ENCODE measurements at regions not wholly inside any gene's neighbourhood (a gene's known extent, or its start where the extent isn't known, plus 50 kb on each side); places are given as distances from the start of the nearest gene placed in this dataset.

- Mint-ChIP-seq H3K27ac (no peak overlapping the region), H3K36me3 (ENCODE audit: insufficient read depth in 2 of 2) (no peaks in the 10 kb centered on the region), H3K9me3 (no peaks in the 10 kb centered on the region), H3K4me3 (no peak overlapping the region), H3K27me3 (ENCODE audit: low read depth) (no peaks in the 10 kb centered on the region), H3K4me1 (ENCODE audit: low read depth) (no peaks in the 10 kb centered on the region)
- ATAC-seq (replicated peaks in 1 of 2) (no peak), DNase-seq (no peak)
Measured at GRCh38 chr14:58871573-58871972, 233.8 kb downstream of the DACT1 start.

- DNase-seq = no peak
- no peaks in the 10 kb centered on the region for H3K9me3 Mint-ChIP-seq
- no peak for ATAC-seq (replicated peaks in 1 of 2)
- no peak overlapping the region for H3K27ac Mint-ChIP-seq
- no peak overlapping the region for H3K4me3 Mint-ChIP-seq
- H3K4me1 Mint-ChIP-seq (ENCODE audit: low read depth) = no peaks in the 10 kb centered on the region
- no peaks in the 10 kb centered on the region for H3K36me3 Mint-ChIP-seq (ENCODE audit: insufficient read depth in 2 of 2)
- H3K27me3 Mint-ChIP-seq (ENCODE audit: low read depth) = no peaks in the 10 kb centered on the region
Measured at GRCh38 chr14:58872061-58872460, 234.3 kb downstream of the DACT1 start.

- Mint-ChIP-seq H3K4me3 (no peak overlapping the region), H3K36me3 (ENCODE audit: insufficient read depth in 2 of 2) (no peaks in the 10 kb centered on the region), H3K4me1 (ENCODE audit: low read depth) (no peaks in the 10 kb centered on the region), H3K27me3 (ENCODE audit: low read depth) (no peaks in the 10 kb centered on the region), H3K9me3 (no peaks in the 10 kb centered on the region), H3K27ac (no peak overlapping the region)
- DNase-seq (no peak), ATAC-seq (replicated peaks in 1 of 2) (no peak)
Measured at GRCh38 chr14:58873228-58873953, 235.6 kb downstream of the DACT1 start.

GRCh38 chr14:58875613-58876012, 237.9 kb downstream of the DACT1 start:
- H3K9me3 Mint-ChIP-seq = peaks cover 2 to 3% of the 10 kb centered on the region in 2 donors
- no peak overlapping the region for H3K4me3 Mint-ChIP-seq
- H3K36me3 Mint-ChIP-seq (ENCODE audit: insufficient read depth in 2 of 2) = no peaks in the 10 kb centered on the region
- no peaks in the 10 kb centered on the region for H3K27me3 Mint-ChIP-seq (ENCODE audit: low read depth)
- H3K27ac Mint-ChIP-seq = no peak overlapping the region
- ATAC-seq (replicated peaks in 1 of 2) (no peak), DNase-seq (no peak)
- H3K4me1 Mint-ChIP-seq (ENCODE audit: low read depth) = no peaks in the 10 kb centered on the region

GRCh38 chr14:58876608-58877007, 238.8 kb downstream of the DACT1 start:
- peaks cover 2 to 3% of the 10 kb centered on the region in 2 donors for H3K9me3 Mint-ChIP-seq
- H3K4me3 Mint-ChIP-seq = no peak overlapping the region
- H3K27ac Mint-ChIP-seq = no peak overlapping the region
- H3K36me3 Mint-ChIP-seq (ENCODE audit: insufficient read depth in 2 of 2) = no peaks in the 10 kb centered on the region
- ATAC-seq (replicated peaks in 1 of 2) (no peak), DNase-seq (no peak)
- H3K4me1 Mint-ChIP-seq (ENCODE audit: low read depth) = no peaks in the 10 kb centered on the region
- H3K27me3 Mint-ChIP-seq (ENCODE audit: low read depth) = no peaks in the 10 kb centered on the region

GRCh38 chr14:58878439-58879139, 240.8 kb downstream of the DACT1 start:
- Mint-ChIP-seq H3K27ac (no peak overlapping the region), H3K4me3 (no peak overlapping the region), H3K9me3 (peaks cover 2 to 3% of the 10 kb centered on the region in 2 donors), H3K4me1 (ENCODE audit: low read depth) (no peaks in the 10 kb centered on the region), H3K27me3 (ENCODE audit: low read depth) (no peaks in the 10 kb centered on the region), H3K36me3 (ENCODE audit: insufficient read depth in 2 of 2) (no peaks in the 10 kb centered on the region)
- DNase-seq (no peak), ATAC-seq (replicated peaks in 1 of 2) (no peak)

- DNase-seq (no peak), ATAC-seq (replicated peaks in 1 of 2) (no peak)
- Mint-ChIP-seq H3K36me3 (ENCODE audit: insufficient read depth in 2 of 2) (no peaks in the 10 kb centered on the region), H3K9me3 (peaks cover 2 to 3% of the 10 kb centered on the region in 2 donors), H3K4me1 (ENCODE audit: low read depth) (no peaks in the 10 kb centered on the region), H3K4me3 (no peak overlapping the region), H3K27me3 (ENCODE audit: low read depth) (no peaks in the 10 kb centered on the region), H3K27ac (no peak overlapping the region)
Measured at GRCh38 chr14:58881433-58881832, 243.7 kb downstream of the DACT1 start.

- Mint-ChIP-seq H3K27me3 (ENCODE audit: low read depth) (no peaks in the 10 kb centered on the region), H3K9me3 (peaks cover 3 to 5% of the 10 kb centered on the region in 2 donors), H3K27ac (no peak overlapping the region), H3K36me3 (ENCODE audit: insufficient read depth in 2 of 2) (no peaks in the 10 kb centered on the region), H3K4me1 (ENCODE audit: low read depth) (no peaks in the 10 kb centered on the region), H3K4me3 (no peak overlapping the region)
- no peak for DNase-seq
- no peak for ATAC-seq (replicated peaks in 1 of 2)
Measured at GRCh38 chr14:58882577-58883018, 244.8 kb downstream of the DACT1 start.

- Mint-ChIP-seq H3K4me3 (no peak overlapping the region), H3K27ac (no peak overlapping the region), H3K4me1 (ENCODE audit: low read depth) (no peaks in the 10 kb centered on the region), H3K36me3 (ENCODE audit: insufficient read depth in 2 of 2) (no peaks in the 10 kb centered on the region), H3K27me3 (ENCODE audit: low read depth) (no peaks in the 10 kb centered on the region), H3K9me3 (peaks cover 0 to 3% of the 10 kb centered on the region in 2 donors)
- ATAC-seq (replicated peaks in 1 of 2) (no peak), DNase-seq (no peak)
Measured at GRCh38 chr14:58884442-58884841, 246.7 kb downstream of the DACT1 start.

- Mint-ChIP-seq H3K36me3 (ENCODE audit: insufficient read depth in 2 of 2) (no peaks in the 10 kb centered on the region), H3K9me3 (peaks cover 0 to 3% of the 10 kb centered on the region in 2 donors), H3K4me1 (ENCODE audit: low read depth) (no peaks in the 10 kb centered on the region), H3K27ac (no peak overlapping the region), H3K4me3 (no peak overlapping the region), H3K27me3 (ENCODE audit: low read depth) (no peaks in the 10 kb centered on the region)
- no peak for DNase-seq
- no peak for ATAC-seq (replicated peaks in 1 of 2)
Measured at GRCh38 chr14:58887931-58888330, 250.2 kb downstream of the DACT1 start.

- H3K4me1 Mint-ChIP-seq (ENCODE audit: low read depth) = peaks cover 5% of the 10 kb centered on the region
- no peaks in the 10 kb centered on the region for H3K36me3 Mint-ChIP-seq (ENCODE audit: insufficient read depth in 2 of 2)
- no peak overlapping the region for H3K27ac Mint-ChIP-seq
- no peak for ATAC-seq (replicated peaks in 1 of 2)
- H3K27me3 Mint-ChIP-seq (ENCODE audit: low read depth) = peaks cover 12% of the 10 kb centered on the region
- no peak for DNase-seq
- no peak overlapping the region for H3K4me3 Mint-ChIP-seq
- peaks cover 0 to 2% of the 10 kb centered on the region in 2 donors for H3K9me3 Mint-ChIP-seq
Measured at GRCh38 chr14:58898655-58899316, 261.0 kb downstream of the DACT1 start.

GRCh38 chr14:58899317-58899713, 261.6 kb downstream of the DACT1 start:
- DNase-seq = no peak
- Mint-ChIP-seq H3K4me3 (no peak overlapping the region), H3K27ac (no peak overlapping the region), H3K4me1 (ENCODE audit: low read depth) (peaks cover 5% of the 10 kb centered on the region), H3K36me3 (ENCODE audit: insufficient read depth in 2 of 2) (no peaks in the 10 kb centered on the region), H3K27me3 (ENCODE audit: low read depth) (peaks cover 12% of the 10 kb centered on the region), H3K9me3 (peaks cover 2% of the 10 kb centered on the region in 2 donors)
- ATAC-seq (replicated peaks in 1 of 2) = no peak

- DNase-seq (no peak), ATAC-seq (replicated peaks in 1 of 2) (no peak)
- no peaks in the 10 kb centered on the region for H3K36me3 Mint-ChIP-seq (ENCODE audit: insufficient read depth in 2 of 2)
- peaks cover 2% of the 10 kb centered on the region in 2 donors for H3K9me3 Mint-ChIP-seq
- no peak overlapping the region for H3K4me3 Mint-ChIP-seq
- H3K27me3 Mint-ChIP-seq (ENCODE audit: low read depth) = peaks cover 4% of the 10 kb centered on the region
- H3K27ac Mint-ChIP-seq = no peak overlapping the region
- H3K4me1 Mint-ChIP-seq (ENCODE audit: low read depth) = peaks cover 5% of the 10 kb centered on the region
Measured at GRCh38 chr14:58901826-58902225, 264.1 kb downstream of the DACT1 start.

Data from activated T-cell treated with anti-CD3 and anti-CD28 coated beads, Interleukin-2, amount 50 U/mL, for 72 hours (primary cell).